HepG2 (cell line): ENCODE measurements at regions not wholly inside any gene's neighbourhood (a gene's known extent, or its start where the extent isn't known, plus 50 kb on each side); places are given as distances from the start of the nearest gene placed in this dataset.

Source experiments
- MTA3 ChIP-seq: sonication (generic); formaldehyde crosslinking; IDR thresholded peaks from 2 replicates; pipeline ENCODE4 v1.4.0; 2020; ENCODE audit warnings: missing genetic modification reagents
- POLR2A ChIP-seq, 2 experiments: IDR thresholded peaks; 2 replicates each; pipeline ENCODE4 v1.6.1; 2011; ENCODE audit warnings: low read depth in 2 of 2, low read length in 2 of 2, mild to moderate bottlenecking in 1 of 2, moderate library complexity in 1 of 2; ENCODE audit not compliant: insufficient read depth in 1 of 2
- ZNF549 ChIP-seq: sonication (generic); formaldehyde crosslinking; IDR thresholded peaks from 2 replicates; pipeline ENCODE4 v1.5.0; 2020; ENCODE audit warnings: missing genetic modification reagents

GRCh38 chr3:111278959-111279358, 207.3 kb downstream of the NECTIN3 start:
- no peak for TF ChIP-seq MTA3 (CRISPR knock-in tag)
- TF ChIP-seq POLR2A (IDR thresholded peaks at IDR 0.05; ENCODE audit: insufficient read depth in 1 of 2, low read depth in 2 of 2, low read length in 2 of 2): no peak
- no peak for TF ChIP-seq ZNF549 (CRISPR knock-in tag)
